HS-5 (cell line): ENCODE measurements at regions not wholly inside any gene's neighbourhood (a gene's known extent, or its start where the extent isn't known, plus 50 kb on each side); places are given as distances from the start of the nearest gene placed in this dataset.

Source experiments
- DNase-seq: peaks from one replicate; pipeline ENCODE4 v3.0.0-alpha.2; 2012; ENCODE audit warnings: low read depth

DNA sequence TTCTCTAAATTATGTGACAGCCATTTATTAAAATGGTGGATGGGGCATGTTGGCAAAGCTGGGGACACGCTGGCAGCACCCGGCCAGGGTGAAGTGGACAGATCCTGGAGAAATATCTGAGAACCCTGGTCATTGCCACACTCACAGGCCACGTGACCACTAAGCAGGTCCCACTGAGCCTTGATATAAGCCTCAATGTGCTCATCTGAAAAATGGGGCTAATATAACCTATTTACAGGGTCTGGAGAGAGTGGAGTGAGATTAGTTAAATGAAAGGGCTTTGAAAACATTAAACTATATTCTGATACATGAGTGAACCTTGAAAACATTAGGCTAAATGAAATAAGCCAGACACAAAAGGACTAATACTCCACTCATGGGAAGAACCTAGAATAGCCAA, 108.9 kb downstream of the RBFOX3 start:
- no peak for DNase-seq

DNA sequence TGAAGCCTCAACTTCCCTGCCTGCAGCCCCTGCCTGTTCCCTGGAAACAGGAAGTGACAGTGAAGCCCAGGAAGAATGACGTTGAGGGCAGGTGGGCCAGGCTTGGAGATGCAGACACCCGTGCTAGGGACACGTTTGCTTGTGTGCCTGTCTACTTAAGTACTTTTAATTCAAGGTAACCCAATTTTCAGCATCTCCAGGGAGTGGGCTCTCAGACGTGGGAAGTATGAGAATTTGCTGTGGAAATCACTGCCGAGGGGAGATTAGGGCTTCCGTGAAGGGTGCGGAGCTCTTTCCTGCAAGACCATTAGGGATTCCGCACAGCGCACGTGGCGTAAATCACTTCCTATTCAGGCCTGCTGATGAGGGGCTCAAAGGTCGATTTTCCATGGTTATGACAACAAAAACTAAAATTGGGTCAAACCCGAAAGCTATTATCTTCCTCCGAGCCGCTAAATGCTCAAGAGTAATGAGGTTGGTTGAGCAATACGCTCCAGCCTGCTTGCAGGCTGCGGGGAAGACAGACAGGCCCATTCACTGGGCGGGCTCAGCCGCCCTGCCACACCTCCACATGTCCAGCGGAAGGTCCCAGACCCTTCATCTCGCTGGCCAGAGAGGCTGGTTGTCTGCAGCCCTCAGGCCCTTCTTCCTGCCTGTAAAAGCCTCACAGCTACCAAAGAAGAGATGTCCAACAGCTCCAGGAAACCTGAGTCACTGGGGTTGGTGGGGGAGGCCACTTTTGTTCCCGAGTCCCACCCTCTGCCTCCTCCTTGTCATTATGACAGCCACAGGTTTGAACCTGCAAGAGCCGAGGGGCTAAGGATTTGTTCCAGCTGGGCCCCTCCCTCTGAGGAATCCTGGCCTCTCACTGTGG, 109.9 kb downstream of the RBFOX3 start:
- no peak for DNase-seq

DNA sequence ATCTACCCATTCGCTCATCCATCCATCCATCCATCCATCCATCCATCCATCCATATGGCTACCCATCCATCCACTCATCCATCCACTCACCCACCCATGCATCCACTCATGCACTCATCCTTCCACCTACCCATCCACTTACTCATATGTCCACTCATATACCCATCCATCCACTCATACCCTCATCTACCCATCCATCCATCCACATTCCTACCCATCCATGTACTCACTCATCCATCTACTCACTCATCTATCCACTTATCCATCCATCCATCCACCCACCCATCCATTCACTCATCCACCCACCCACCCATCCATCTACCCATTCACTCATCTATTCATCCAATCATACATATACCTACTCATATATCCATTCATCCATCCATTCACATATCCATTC, 112.0 kb downstream of the RBFOX3 start:
- no peak for DNase-seq

DNA sequence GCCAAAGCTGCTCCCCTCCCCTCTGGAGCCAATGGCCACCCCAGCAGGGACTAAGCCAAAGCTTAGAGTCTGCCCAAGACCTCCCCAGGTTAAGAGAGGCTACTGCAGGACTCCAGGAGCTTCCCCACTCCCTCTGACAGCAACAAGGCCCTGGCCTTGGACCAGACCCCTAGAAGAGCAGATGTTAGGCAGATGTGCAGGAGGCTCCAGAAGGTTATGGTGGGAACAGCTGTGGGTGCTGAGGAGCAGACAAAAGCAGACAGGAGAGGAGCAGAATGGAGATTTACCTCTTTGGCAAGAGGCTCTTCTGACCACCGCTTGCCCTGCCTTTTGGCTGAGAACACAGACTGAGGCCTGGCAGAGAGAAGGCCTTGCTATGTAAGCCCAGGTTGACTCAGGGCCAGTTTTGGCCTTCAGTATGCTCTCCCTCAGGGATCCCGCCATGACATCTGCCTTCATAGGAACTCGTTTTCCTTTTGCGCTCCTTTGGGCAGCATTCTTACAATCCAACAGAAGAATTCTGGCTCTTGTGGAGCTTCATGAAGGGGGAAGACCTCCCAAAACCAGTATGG, 113.0 kb downstream of the RBFOX3 start:
- no peak for DNase-seq

DNA sequence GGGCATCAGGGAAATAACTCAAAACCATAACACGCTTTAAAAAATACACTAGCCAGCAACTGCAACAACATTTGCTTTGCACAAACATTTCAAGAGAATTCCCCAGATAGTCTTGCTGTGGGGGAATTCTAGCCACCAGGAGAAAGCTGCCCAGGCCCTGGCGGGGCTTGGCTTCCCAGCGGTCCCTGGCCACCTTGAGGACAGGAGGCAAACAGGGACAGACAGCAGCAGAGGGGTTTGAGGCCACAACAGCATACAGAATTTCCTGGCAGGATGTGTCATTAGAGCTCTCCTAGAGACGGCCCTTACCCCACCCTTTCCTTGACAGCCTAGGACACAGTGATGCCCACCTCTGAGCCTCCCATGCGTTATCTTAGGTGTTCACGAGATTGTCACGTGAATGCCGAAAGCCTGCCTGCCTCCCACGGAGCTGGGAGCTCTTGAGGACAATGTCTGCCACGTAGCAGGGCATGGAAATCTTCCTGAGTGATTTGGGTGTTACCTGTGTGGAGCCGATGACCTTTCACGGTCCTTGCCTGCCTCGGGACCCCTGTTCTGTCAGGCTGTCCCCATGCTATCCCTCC, 114.3 kb downstream of the RBFOX3 start:
- no peak for DNase-seq

DNA sequence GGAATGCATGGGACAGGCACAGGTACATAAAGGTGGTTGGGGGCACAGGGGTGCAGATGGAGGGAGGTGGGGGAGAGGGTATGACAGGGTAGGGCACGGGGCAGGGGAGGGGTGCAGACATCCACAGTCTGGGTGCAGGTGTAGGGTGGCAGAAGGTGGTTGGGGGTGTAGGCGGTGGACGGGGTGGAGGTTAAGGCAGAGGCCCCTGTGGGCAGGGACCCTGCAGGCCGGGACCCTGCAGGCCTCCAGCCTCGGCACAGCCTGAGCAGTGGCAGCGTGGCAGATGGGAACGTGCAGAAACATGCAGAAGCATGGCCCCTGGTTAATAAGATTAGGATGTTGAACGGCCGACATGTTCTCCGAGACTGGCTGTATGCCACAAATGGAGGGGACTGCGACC, 115.2 kb downstream of the RBFOX3 start:
- DNase-seq = no peak

DNA sequence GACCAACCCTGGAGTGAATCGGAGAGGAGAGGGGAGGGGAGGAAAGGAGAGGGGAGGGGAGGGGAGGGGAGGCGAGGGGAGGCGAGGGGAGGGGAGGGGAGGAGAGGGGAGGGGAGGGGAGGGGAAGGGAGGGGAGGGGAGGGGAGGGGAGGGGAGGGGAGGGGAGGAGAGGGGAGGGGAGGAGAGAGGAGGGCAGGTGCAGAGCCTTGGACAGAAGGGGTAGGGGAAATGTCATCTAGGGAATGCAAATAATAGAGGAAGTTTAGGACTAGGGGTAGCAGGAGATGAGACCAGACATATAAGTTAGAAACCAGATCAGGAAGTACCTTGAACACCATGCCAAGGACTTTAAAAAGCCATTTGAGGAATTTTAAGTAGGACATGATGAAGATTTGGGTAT, 119.8 kb downstream of the RBFOX3 start:
- no peak for DNase-seq

DNA sequence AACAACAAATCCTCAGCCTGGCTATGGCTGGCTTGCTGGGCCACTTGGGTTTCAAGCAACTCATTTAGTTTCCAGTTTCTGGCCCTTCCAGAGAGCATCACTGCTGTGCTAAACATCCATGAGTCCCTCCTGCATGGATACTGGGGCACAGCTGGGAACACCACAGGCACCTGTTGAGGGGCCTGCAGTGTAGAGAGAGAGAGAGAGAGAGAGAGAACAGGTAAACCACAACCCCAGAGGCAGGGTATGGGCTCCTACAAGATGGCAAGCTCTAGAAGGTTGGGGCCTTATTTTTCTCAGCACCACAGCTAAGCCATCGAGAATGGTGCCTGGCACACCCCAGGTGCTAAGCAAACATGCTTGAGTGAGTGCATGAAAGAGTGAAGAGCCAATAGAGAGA, 120.3 kb downstream of the RBFOX3 start:
- DNase-seq = no peak

DNA sequence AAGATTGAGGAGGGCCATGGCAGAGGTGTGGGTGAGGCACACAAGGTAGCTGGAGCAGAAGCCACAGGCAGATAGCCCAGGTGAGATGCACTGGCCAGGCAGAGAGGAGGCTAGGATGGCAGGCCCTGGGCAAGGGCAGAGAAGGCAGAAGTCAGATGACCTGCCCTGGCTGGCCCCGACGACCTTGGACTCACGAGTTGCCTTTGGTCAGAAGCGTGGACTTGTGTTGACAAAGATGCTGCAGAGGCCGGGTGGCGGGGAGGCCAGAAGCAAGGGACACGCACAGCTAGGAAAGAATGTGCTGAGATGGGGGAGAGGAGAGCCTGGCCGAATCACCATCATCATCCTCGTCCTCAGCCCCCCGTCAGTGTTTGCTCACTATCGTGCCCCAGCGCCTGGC, 123.7 kb downstream of the RBFOX3 start:
- no peak for DNase-seq

DNA sequence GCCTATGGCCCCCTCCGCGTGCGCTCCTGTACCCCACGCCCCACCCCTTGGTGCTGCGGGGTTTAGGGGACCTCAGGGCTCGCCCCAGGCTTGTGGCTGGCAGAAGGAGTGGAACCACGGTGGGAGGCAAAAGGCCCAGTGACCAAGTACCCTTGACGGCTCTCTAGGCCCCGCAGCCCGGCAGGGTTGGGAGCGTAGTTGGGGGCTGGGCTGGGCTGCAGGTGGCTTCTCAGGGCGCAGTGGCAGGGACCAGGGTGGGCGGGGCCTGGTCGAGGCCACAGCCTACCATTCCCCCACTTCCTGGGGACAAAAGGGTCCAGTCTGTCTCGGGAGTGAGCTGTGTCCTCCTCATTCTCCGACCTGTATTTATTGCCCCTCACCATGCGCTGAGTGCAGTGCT, 124.9 kb downstream of the RBFOX3 start:
- no peak for DNase-seq

DNA sequence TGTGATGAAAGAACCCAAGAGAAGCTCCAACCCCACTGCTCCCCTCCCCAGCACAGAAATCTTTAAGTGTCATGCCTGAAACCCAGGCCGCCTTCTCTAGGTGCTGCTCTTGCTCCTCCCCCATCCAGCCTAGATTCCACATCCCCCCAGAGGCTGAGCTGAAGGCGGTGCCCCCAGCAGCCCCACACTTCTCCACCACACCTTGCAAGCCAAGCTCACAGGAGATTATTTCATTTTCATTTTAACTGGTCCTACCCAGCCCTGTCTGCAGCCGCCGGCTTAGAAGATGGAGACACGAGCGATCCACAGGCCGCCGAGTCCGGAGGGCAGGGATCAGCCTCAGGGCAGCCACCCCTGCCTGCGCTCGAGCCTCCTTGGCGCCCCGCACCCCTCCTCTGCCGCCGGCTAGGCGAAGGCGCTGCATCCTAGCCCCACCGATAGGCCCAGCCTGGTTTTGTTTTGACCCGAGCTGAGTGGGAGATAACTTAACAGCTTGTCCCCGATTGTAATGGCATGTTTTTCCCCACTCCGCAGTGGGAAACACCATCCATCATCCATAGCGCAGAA, 125.3 kb downstream of the RBFOX3 start:
- DNase-seq = no peak

DNA sequence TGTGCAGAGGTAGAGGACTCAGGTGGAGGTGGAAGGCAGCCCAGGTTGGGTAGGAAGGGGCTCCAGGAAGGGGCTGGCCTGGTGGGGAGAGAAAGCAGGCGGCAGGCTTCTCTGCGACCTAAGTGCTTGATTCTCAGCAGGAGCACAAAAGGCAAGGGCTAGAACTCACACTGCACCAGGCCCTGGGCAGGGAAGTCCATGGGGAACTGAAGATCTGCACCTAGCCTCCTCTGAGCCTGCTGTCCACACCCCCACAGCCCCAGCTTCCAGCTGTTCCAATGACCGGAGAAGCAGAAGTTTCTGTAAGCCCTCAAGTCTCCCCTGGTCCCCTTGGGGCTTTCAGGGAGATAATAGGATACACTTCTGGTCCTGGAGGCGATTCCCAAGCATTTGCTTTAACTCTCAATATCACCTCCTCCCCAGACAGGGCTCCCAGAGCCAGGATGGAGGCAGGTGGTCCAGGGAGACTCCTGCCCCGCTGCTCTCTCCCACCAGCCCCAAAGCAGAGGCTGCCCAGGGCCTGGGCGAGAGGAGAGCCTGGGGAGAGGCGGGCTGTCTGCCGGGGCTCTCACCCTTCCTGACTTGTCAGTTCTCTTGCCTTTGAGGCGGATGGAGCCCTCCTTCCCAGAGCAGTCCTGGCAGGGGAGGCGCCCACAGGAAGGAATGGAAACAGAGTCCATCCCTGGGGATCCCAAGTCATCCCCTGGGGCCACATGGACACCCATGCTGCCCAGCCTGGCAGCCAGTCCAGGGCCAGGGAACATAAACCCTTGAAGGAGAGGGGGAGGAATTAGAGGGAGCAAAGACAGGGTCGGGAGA, 126.0 kb downstream of the RBFOX3 start:
- DNase-seq = no peak

DNA sequence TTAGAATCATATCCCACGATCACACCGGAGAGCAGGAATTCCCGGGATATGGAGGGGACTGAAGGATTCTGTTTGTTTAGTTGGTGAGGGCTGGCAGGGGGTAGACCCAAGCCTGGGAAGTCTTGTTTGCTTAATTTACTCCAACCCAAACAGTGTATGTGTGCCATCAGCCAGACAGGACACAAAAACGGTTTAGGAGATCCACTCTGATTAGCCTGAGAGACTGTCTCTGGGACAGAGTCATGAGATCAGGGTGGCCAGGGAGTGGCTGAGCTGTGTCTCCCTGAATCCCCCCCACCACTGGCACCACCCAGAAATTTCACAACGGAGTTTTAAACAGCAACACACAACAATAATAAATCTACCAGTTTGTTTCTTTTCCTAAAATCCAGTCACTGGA, 127.0 kb downstream of the RBFOX3 start:
- no peak for DNase-seq

DNA sequence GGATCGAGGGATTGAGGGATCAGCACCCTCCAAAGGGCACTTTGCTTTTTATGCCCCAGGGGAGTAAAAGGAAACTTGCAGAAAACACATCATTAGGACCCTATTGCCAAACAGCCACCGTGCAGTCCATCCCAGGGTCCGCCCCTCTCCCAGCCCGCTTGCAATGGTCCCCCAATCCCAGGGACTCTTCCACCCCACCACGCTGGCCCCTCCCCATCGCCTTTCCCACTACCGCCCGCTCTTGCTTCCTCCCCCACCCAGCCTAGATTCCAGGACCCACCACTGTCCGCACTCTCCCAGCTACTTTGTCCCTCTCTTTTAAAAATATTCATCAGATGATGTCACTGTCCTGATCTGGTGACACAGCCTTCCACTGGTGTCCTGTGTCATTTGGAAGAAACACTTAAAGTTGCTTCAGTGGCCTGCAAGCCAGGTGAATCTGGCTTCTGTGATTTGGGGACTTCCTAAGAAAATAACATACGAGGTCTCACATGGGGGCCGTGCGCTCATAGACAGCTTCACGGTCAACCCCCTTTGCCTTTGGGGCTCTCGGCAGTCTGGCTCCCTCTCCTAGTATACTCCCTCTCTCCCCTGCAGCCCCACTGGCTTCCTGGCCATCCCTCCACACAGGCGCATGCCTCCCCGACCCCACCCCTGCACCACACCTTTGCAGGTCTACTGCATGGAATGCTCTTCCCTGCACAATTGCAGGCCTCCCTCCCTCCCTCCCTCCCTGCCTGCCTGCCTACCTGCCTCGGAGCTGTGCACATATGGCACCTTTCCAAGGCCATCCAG, 127.9 kb downstream of the RBFOX3 start:
- no peak for DNase-seq

DNA sequence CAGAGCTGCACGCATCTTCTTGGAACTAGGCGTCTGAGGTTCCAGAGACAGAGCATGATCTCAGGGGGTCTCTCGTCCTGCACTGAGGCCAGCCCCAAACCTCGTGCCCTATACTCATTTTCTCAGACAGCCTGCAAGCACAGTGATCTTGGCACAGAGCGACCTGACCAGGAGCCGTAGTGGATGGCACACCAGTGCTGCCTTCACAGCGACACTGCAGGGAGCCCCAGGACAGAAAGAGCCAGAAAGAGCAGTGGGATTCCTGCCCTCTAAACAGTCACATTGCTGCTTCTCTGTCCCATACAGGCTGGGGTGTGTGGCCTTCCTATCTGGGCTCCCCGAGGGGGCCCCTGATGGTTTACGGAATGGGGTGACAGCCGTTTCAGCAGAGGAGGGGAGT, 131.0 kb downstream of the RBFOX3 start:
- no peak for DNase-seq

DNA sequence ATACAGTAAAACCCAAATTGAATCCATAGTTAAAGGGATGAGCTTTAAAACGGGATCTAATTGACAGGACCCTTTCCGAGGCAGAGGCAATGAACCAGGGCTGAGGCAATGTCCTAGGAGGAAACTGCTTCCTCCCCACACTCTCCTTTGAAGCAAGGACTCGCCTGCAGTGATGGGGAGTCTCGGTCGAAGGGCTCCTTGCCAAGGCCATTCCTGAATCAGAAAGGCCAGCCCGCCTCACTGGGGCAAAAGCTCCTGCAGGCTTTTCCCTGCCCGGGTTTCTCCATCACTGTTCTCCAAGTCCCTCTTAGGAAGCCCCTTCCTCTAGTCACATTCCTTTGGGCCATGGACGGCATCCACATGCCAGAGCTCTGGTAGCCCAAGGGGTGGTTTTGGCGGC, 132.0 kb downstream of the RBFOX3 start:
- no peak for DNase-seq

DNA sequence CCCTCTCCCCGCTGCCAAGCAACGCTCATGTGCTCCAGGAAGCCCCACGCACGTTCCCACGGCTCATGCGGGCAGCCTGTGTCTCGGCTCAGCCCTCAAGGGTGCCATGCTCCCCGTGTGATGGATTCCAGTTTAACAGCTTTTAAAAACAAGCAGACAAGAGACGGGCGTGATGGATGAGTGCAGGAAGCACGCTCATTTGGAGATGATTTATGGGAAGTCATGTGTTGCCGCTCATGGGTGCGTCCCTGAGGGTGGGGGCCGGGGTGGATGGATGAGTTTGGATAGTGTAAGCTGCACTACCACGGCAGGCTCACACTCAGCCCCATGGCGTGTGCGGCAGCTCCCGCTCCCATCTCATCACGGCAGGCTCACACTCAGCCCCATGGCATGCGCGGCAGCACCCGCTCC, 132.8 kb downstream of the RBFOX3 start:
- no peak for DNase-seq

DNA sequence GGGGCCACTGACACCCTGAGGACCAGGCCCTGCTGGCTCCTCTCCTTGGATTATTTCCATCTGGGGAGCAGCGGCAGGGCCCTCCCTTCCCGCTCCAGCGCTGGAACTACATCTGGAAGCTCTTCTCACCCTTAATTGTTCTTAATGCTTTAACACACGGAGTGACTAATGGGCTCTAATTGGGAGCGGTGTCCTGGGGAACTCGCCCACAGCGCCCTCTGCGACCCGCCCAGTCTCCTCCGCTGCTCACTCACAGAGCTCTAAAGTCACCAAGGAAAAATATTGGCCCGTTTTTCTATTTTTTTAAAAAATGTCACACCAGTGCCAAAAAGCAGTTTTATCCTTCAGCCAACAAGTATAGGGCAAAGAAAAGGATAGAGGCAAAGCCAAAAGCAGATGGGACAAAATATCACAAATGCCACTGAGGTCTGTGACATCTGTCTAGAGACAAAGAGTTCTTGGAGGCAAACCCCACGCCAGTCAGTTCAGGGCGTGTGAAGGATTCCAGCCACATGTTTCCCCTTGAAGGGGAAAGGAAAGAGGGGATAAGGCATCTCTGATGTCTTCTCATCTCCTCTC, 134.7 kb downstream of the RBFOX3 start:
- no peak for DNase-seq

DNA sequence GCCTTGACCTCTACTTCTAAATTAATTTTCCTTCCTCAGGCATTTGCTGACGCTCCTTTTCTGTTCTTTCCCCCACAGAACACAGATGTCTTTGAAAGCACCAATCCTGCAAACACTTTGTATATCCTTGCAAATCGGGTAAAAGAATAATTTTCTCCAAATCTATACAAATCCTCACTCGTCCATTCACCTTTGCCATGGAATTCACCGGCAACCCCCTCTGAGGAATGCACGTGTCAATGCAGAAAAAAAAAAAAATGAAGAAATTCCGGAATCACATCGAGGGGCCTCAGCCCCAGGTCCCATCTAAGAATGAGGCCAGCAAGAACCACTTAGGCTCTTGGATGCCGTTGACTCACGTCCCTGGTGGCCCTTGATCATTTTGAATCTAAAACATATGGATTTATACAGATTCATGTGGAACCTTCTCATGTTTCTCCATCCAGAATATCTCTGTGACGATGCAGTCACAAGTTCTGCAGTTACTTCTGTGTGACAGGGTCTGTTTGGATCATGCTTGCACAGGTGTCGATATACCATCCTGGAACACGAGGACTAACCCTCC, 136.9 kb downstream of the RBFOX3 start:
- DNase-seq = no peak

DNA sequence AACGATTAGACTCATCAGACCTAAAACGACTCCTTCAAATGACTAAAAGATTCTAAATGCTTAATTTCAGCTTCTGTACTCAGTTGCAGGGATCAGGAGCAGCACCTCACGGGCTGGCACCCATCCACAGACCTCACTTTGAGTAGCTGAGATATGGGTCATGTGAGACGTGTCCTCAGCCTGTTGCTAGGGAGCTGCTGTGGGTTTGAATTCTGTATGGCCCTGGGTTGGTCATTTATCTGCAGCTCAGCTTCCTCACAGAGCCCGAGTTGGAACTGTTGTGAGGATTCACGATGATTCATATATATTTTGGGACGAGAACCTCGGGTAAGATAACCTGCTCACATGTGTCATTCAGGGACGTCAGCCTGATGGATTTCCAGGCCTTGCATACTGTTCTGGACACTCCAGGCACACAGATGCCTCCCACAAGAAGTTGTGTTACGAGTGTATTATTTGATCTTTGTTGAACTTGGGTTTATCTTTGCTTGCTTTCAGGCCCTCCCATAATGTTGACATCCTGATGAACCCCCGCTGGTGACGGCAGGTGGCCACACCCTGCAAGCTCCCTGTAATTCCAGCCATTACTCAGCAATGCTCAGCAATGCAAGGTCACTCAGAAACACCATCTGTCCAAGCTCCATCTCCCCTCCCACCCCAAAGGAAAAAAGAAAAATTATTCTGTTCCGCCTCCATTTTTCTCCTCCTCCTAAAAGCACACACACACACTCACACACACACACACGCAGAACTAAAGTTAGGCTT, 137.6 kb downstream of the RBFOX3 start:
- DNase-seq = peak; percentile 9
